ENCODE measurements at regions not wholly inside any gene's neighbourhood (a gene's known extent, or its start where the extent isn't known, plus 50 kb on each side); places are given as distances from the start of the nearest gene placed in this dataset.

GRCh38 chr12:25906651-25907340, 51.7 kb upstream of the RASSF8 start:
- TF ChIP-seq CTCF (IDR thresholded peaks at IDR 0.05 in 4 of 5, conservative IDR thresholded peaks at IDR 0.05 in 1 of 5) (no peak), POLR2A (IDR thresholded peaks at IDR 0.05) (no peak)

Measured in gastrocnemius medialis (tissue), 4 donors.